HL-60 (cell line): ENCODE measurements at regions not wholly inside any gene's neighbourhood (a gene's known extent, or its start where the extent isn't known, plus 50 kb on each side); places are given as distances from the start of the nearest gene placed in this dataset.

Source experiments
- DNase-seq, 2 experiments: peaks; one replicate each; pipeline ENCODE4 v3.0.0-alpha.2; 2010 to 2020; ENCODE audit warnings: low read depth in 1 of 2, low spot score in 1 of 2
- H3K27ac ChIP-seq: fragments of 250-450 bp; sonication (Bioruptor Pico); replicated peaks from 2 replicates; pipeline ENCODE4 v1.5.1; 2020; ENCODE audit warnings: mild to moderate bottlenecking, moderate library complexity
- H3K27me3 ChIP-seq: fragments of 250-450 bp; sonication (Bioruptor Pico); 2 replicates; pipeline ENCODE4 v1.5.1; 2021; ENCODE audit warnings: mild to moderate bottlenecking, moderate library complexity; ENCODE audit not compliant: insufficient read depth, poor library complexity, severe bottlenecking
- H3K4me3 ChIP-seq: replicated peaks from 2 replicates; pipeline ENCODE4 v1.5.1; 2011; ENCODE audit warnings: mild to moderate bottlenecking, control low read depth, low read length; ENCODE audit not compliant: insufficient read depth
- CTCF ChIP-seq: IDR thresholded peaks from one replicate; pipeline ENCODE4 v1.5.1; 2011; ENCODE audit warnings: low read length, control low read depth, inconsistent platforms; ENCODE audit not compliant: insufficient read depth
- GABPA ChIP-seq: IDR thresholded peaks from 2 replicates; pipeline ENCODE4 v1.6.1; 2012; ENCODE audit warnings: low read depth
- POLR2AphosphoS5 ChIP-seq: IDR thresholded peaks from 2 replicates; pipeline ENCODE4 v1.6.1; 2012; ENCODE audit warnings: low read depth
- REST ChIP-seq: IDR thresholded peaks from 2 replicates; pipeline ENCODE4 v1.6.1; 2012; ENCODE audit warnings: low read depth; ENCODE audit not compliant: insufficient replicate concordance
- SPI1 ChIP-seq: IDR thresholded peaks from 2 replicates; pipeline ENCODE4 v1.6.1; 2012; ENCODE audit warnings: low read depth, mild to moderate bottlenecking, borderline replicate concordance

GRCh38 chr10:53013201-53013810, 240.7 kb upstream of the MBL2 start:
- DNase-seq = no peak
- no peaks in the 10 kb centered on the region for H3K27me3 ChIP-seq
- TF ChIP-seq GABPA (no peak), CTCF (no peak), REST (no peak), SPI1 (no peak), POLR2AphosphoS5 (no peak)
- no peak overlapping the region for H3K27ac ChIP-seq
- no peak overlapping the region for H3K4me3 ChIP-seq

GRCh38 chr10:53009961-53010907, 237.7 kb upstream of the MBL2 start:
- no peak overlapping the region for H3K4me3 ChIP-seq

DNA sequence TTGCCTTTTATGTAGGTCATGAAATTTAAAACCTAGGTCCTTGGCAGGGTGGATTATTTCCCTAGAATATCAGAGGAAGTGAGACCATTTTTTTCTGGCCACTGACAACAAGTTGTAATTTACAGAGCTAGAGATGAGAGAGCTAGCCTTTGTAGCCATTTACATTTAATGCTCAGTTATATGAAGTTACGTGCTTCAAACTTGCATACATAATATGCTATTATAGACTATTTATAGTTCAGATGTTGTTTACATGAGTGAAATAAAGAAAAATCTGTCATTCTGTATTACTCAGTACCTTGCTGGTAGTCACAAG, 234.9 kb upstream of the MBL2 start:
- H3K4me3 ChIP-seq = no peak overlapping the region
- no peak overlapping the region for H3K27ac ChIP-seq
- no peaks in the 10 kb centered on the region for H3K27me3 ChIP-seq
- TF ChIP-seq CTCF = no peak
- no peak for TF ChIP-seq SPI1
- no peak for TF ChIP-seq GABPA
- TF ChIP-seq REST = no peak
- TF ChIP-seq POLR2AphosphoS5 = no peak
- no peak for DNase-seq

More at GRCh38 chr10:53009961-53010907, 237.7 kb upstream of the MBL2 start:
- Histone ChIP-seq H3K27ac (no peak overlapping the region), H3K27me3 (no peaks in the 10 kb centered on the region)
- DNase-seq = no peak
- no peak for TF ChIP-seq SPI1

- TF ChIP-seq POLR2AphosphoS5 (no peak), CTCF (no peak), GABPA (no peak), SPI1 (no peak), REST (no peak)
- H3K4me3 ChIP-seq = no peak overlapping the region
- H3K27ac ChIP-seq = no peak overlapping the region
- no peak for DNase-seq
- H3K27me3 ChIP-seq = no peaks in the 10 kb centered on the region
These were observed 234.3 kb upstream of the MBL2 start for GRCh38 chr10:53006663-53007526.
